ENCODE measurements at regions not wholly inside any gene's neighbourhood (a gene's known extent, or its start where the extent isn't known, plus 50 kb on each side); places are given as distances from the start of the nearest gene placed in this dataset.

DNA sequence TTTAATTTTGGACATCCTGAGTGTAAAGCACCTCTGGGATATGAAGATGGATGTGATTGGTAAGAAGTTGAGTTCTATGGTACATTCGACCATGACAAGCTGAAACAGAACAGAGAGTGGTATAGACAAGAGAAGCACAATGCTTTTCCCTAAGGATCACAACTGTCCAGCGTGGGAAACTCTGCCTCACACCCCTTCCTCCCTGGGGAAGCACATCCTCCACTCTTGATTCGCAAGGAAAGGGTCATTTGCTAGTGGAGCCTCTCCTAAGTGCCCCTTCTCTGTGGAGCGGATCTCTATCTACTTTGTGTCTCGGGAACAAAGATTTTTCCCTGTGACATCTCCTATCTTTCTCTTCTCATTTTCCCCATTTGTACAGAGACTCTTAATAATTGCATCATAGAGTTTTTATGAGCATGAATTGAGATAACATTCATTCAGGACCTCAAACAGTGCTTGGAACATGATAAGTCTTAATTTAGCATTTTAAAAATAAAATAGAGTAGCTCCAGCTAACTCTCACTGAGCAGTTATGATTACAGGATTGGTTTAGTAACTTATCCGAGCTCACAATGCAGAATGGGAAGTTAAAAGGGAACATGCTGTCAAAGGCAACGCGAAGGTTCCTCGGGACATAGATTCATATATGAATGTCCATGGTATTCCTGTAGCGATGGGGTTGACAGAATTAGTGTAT is 775.2 kb downstream of the C6orf118 start:
- DNase-seq, result no peak

DNA sequence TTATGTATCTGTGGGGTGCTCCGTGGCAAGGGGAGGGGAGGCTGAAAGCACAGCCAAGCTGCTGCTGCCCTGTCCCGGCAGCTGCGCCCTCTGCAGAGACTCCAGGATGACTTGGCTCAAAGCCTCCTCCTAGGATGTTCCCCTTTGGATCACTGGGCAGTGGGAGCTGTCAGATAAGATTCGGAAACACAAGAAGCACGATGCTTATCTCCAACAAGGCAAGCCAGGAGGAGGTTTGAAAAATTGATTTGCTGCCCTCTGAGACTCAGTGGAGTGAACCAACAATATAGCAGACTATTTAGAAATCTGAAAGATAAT is 776.4 kb downstream of the C6orf118 start:
- no peak for DNase-seq

DNA sequence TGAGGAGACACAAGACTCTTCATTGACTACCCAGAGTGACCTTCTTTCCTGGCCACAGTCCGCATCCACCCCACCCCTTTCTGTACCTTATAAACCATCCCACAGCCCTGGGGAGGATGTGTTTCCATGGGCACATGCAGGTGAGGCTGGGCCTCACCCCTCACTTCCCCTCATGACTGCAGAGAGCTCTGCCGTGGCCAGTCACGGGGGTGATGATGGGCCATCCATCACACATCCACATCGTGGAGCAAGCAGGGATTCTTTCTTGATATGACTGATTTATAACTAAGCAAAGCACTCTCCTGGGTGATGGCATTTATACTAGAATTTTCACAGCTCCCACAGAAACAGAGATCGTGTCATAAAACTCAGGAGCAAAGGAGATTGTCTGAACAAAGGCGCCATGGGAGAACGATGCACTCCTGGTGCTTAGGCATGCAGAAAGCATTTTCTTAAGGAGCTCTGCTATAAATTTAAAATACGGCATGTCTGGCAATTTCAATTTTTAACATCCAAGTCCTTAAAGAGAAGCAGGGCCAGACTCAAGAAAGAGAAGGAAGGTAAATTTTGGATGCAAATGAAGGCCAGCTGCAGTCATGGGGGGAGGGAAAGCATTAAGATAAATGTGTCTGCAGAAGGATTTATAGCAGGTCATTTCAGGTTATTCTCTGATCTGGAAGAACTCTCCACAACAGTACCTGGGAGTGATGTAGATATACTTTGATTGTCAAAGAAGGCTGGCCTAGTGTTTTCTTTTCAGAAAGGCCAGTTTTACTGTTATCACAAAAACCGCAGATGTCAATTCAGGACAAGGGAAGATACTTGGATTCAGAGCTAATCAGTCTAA is 777.0 kb downstream of the C6orf118 start:
- no peak for DNase-seq

DNA sequence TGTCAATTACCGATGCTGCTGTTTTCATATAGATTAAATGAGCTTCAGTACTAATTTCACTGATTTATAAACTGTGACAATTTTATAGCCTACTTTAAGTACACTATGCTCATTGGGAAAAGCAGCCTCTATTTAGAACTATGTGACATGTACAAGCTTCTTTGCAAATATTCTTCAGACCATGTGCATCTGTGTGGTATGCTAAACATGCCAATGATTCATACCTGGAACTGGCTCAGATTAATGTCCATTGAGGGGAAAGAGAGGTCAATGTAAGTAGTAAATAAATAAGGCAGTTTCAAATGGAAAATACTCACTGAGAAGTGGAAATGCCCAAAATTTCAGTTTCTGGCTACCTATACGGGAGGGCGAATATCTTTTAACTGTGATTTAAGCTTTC is 777.7 kb downstream of the C6orf118 start:
- no peak for DNase-seq

DNA sequence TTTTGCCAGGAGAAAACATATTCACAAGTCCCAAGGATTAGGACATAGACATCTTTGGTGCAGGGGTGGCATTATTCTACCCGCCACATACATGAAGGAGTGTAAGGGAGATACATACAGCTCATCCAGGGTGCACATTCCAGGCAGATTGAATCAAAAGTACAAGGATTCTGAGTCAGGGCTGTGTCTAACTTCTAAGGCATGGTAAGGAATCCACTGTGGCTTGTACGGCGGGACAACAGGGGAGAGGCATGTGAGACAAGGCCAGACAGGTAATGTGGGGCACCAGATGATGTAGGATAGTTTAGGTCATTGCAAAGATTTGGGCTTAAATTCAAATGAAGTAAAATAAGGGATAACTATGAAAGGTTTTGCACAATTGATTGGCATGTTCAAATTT is 780.9 kb downstream of the C6orf118 start:
- DNase-seq, result no peak

DNA sequence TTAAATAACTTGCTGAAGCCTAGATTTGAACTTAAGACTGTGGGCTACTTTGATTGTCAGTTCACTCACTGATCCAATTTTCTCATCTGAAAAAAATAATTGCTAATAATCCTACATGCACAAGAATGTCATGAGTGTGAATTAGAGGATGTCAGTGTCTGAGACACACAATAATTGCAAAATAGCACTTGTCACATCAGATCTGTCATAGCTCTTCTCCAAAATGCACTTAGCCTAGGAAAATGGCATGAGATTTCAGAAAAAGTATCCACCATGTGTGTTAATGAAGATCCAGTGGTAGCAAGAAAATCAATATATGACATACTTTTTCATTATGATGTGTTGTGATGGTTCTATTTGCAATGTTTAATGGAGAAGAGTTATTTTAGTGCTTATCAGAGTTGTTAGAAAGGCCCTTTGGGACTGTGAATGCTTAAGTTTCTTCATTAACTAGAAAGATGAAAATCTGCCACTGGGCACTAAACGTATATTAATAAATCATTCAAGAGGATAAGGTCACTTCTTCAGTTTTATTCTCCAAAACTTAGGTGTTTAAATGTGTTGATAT is 786.2 kb downstream of the C6orf118 start:
- DNase-seq, result no peak

DNA sequence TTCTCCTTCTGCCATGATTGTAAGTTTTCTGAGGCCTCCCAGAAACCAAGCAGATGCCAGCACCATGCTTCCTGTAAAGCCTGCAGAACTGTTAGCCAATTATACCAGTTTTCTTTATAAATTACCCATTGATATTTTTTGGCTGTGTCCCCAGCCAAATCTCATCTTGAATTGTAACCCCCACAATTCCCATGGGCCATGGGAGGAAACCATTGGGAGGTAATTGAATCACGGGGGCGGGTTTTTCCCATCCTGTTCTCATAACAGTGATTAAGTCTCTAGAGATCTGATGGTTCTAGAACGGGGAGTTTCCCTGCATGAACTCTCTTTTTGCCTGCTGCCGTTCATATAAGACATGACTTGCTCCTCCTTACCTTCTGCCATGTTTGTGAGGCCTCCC is 788.5 kb downstream of the C6orf118 start:
- DNase-seq, result no peak

DNA sequence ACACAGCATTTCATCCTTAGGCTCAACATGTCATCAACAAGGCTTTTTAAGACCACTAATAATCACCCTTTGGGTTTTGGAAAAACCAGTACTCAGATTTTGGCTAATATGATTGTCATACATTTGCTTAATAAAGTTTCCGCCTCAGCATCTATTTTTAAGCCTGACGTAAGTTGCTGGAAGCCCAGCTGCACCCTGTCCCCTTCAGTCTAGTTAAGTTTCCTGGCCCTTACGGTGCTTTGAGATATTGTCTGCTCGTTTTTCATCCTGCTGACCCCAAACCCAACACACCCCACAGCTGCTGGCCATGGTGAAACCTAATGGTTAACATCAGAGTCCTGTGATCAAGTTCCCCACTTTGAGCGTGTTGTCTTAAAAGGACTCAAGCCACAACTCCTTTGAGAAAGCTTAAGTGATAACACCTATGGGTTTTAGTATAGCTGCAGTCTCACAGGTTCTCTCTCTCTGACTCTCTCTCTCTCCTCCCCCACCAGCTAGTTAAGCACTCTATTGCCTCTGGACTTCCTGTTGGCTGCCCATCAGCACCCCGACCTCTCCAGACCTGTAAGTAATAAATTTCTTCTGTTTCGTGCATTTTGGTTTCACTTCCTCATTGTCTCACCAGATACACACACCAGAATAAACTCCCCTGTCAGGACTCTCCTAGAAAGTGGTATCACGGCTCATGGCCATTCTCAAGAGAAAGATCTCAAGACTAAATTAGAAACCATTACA is 802.0 kb downstream of the C6orf118 start:
- no peak for DNase-seq

DNA sequence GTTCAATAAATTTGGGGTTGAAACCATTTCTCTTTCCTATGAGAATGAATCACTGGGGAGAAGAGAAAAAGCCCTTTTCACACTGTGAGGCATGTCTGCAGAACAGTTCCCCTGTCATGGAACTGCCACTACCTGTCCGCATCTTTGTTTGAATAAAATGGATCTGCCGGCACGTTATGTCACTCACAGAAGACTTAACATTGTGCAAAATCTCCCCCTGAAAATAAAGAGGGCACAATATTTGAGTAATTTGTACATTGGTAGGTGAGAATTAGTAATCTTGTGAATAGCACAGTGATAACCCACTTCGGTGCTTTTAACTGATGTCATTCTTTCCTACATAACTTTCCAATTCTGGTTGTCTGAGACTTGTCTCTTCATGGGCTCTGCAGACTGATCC is 804.0 kb downstream of the C6orf118 start:
- DNase-seq, result no peak

DNA sequence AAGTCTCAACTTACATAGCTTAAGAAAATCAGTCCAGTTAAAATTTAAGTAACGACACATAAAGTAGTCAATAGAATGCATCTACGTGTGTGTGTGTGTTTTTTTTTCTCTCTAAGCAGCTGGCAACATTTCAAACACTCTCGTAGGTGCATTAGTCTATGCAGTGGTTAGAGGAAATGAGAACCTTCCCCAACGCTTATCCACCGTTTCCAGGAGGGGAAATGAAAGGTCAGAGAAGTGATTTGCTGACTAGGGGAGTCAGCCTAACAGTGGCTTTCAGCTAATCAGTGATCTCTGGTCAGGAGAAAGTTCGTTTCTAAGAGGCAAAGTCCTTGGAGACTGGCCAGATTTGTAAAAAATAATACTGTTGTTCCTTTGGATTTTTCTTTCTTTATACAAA is 806.6 kb downstream of the C6orf118 start:
- no peak for DNase-seq

DNA sequence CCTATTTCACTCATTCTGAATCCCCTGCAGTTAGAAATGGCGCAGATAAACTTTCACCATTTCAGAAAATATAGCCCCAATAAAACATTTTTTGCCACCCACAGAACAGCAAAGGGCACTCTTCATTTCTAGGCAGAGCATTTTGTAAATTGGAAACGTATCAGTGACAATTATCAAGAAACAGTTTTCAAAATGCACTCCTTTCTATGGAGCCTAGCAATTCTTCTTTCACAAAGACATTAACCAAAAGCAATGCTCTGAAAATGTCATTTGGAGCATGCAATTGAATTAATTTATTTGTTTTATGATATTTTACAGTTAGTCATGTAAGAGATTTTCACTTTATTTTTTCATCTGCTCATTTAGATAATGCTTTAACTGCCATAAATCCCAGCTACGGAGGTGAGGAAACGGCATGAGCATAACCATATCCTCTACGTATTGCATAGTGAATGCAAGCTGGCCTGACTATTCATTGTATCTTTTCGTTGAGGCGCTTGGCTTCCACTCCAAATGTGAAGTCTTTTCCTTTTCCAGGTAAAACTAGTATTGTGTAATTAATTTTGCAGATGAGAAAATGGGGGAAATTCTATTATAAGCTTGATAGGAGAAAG is 813.4 kb downstream of the C6orf118 start:
- no peak for DNase-seq

DNA sequence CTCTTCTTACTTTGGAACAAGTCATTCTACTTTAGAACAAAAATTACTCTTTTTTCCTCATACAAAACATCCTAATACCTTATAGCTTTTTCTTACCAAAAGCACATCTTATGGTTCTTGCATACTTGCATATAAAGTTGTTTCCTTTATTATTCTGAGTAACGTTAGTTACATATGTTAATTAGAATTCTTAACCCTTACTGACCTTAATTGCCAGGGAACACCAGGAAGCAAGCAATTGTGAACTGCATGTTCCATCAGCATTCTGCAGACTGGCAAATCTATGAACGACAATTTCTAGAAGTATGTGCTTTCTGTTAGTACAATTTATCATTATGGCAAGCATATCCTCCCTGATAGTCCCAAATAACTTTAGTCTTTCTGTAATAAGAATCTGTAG is 831.0 kb downstream of the C6orf118 start:
- DNase-seq, result no peak

DNA sequence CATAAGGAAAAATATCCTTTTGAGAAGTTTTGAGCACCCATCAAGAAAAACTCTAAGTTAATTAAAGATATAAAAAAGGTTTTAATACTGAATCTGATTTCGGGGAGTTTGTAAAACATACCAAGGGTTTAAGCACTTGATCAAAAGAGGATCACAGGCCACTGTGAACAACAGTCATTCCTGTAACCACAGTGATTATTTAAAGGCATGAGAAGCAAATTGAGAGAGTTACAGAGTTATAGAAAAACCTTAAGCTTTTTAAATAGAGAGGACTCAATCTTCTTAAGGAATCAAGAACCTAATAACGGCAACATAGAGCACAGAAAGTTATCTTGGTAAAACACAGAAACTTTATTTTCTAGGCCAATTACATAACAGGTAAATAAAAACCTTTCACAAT is 831.6 kb downstream of the C6orf118 start:
- no peak for DNase-seq

DNA sequence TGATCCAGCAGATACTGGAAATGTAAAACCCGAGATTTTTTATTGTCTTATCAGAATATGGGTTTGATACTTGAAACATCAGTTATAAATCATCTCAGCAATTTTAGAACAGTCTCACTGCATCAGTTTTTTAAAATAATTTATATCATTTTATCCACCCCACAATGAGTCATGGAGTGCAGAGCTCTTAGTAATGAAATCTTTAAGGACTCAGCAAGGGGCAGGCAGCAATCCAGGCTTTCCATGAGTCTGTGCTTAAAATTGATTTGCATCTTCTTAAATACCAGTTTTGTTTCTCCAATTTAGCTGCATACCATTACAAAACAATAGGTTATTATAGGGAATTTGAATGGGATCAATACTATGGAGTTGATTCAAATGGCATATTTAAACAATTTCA is 832.3 kb downstream of the C6orf118 start:
- DNase-seq, result no peak

DNA sequence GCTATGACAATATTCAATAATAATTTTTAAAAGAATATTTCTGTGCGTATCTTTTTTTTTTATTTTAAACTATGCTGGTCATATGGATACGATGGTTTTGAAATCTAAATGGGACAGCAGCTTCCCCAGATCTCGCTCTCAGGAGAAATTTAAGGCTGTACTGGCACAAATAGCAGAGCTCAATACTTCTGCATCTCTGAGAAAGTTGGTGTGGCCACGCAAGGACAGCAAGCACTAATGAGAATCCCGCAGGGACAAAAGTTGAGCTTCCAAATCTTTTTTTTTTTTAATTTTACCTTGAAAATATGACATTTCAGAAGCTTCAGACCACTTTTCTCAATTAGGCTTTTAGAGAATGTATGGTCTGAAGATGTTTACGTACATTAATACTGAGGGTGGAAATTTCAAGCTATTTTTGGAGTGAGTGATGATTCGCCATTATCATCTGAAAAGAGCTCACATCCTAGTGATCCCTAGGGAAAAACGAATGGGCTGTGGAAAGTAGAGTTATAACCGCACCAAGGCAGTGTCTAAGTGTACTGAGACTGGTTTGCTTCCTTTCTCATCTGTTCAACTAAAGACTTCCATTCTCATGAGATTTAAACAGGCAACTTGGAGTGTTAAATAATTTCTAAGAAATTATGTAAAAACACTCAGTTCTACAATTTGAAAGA is 840.0 kb downstream of the C6orf118 start:
- DNase-seq, result no peak

DNA sequence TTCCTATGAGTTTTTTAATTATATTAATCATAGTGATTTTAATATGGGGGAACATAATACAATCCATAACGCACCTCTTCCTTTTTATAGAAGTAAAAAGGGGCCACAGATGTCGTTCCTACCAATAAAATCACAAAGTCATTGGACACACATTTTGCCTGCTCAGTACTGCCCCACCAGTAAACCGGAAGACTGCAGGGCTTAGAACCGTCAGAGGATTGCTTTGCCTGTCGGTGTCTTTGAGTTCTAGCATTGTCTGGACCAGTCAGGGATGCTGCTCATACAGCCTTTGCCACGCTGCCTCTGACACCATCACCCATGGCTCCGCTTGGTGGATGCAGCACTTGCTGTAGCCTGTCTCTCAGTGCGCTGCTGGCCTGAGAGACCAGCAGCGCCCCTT is 853.6 kb downstream of the C6orf118 start:
- no peak for DNase-seq

DNA sequence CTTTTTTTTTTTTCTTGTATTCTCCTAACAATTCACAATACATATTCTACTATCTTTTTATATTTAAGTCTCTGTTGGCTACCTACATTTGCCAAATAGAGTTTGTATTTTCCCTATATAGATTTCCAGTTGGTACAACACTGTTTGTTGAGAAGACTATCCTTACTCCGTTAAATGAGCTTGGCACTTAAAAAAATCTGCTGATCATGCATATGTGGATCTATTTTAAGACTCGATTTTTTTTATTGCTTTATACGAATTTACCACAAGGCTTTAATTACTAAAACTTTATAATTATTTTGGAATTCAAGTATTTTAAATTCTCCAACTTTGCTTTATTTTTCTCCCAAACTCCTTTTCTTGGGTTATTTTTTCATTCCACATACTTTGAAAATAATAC is 855.6 kb downstream of the C6orf118 start:
- DNase-seq, result no peak

DNA sequence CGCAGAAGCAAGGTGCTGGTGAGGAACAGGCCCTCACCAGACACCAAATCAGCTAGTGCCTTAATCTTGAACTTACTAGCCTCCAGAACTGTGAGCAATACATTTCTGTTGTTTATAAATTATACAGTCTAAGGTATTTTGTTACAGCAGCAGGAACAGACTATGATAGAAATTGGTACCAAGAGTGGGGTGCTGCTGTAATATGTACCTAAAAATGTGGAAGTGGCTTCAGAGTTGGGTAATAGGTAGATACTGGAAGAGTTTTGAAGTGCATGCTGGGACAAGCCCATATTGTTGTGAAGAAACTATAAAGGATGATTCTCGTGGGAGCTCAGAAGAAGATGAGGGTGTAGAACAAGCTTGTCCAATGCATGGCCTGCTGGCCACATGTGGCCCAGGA is 866.8 kb downstream of the C6orf118 start:
- no peak for DNase-seq

DNA sequence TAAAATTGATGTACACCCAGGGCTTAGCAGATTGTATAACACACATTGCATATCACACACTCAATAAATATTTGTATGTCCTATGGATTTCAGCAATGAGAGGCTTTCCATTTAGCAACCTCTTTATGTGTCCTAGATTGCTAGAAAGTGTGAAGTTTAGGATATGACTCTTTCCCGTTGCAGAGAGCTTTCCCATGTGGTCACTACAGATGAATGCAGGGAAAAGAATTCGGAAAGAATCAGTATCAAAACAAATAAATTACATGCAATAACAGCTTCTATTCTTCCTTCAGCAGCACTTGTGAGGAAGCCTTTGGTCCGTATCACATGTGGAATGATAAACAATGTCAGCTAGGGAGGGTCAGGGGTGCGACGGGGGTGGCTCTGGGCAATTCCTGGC is 870.1 kb downstream of the C6orf118 start:
- no peak for DNase-seq

DNA sequence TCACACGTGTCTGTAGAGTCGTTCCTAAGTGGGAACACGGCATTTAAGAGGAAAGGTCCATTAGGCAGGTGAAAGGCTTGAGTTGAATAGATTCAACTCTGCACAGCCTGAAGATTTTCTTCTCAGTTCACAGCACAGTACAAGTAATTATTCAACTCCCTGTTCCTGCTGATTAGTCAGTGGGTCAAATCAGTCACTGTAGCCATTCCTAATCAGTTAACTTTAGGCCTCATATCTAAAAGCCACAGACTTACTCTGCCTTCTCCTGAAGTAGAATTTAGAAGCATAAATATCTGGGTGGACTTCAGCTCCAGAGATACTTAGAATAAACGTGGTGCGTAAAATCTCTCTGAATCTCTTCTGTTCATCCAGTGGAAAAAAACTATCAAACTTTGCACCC is 872.4 kb downstream of the C6orf118 start:
- no peak for DNase-seq

DNA sequence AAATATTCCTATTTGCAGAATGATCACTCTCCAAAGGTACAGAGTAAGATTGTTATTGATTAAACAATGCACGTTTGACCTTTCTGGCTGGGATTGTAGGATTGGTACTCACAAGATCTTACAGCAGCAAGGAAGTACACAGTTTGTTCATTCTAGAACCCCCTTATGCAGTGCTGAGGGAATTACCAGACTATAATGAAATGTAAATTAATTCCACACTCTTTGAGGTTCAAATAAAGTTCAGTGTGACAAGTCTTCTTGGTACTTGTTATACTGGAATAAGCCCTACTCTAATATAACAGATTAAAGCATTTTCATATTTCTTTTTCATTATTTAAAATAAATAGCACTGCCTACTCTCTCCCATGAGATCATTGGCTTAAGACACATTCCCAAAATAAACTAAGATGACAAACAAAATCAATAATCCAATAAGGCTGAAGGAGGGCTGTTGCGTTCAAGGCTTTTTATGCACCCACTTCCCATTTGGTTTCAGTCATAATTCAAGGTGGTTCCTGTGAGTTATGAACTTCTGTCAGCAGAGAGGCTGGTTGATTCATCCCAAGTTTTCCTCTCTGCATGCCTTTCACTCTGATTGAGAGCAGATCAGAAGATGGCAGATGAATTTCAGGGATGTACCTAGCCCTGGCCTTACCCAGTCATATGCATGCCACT is 881.5 kb downstream of the C6orf118 start:
- DNase-seq, result no peak

DNA sequence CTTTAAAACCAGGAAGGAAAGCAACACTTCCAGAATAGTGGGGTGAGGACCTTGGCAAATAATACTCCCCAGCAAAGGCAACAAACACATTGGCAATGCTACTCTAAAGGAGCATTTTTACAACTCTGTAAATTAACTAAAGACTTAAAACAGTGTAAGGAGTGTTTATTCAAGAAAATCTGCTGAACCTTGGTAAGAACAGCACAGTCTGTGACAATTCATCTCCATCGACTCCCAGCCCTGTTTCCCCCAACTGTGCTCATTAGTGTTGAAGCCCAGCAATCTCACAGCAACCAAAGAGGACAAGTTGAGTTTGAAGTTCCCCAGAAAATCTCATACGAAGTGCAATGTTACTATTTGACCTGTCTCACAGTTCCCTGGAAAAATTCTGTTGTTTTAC is 884.9 kb downstream of the C6orf118 start:
- no peak for DNase-seq
